Mesendoderm (in vitro differentiated cells): ENCODE measurements at regions not wholly inside any gene's neighbourhood (a gene's known extent, or its start where the extent isn't known, plus 50 kb on each side); places are given as distances from the start of the nearest gene placed in this dataset.
A peak's percentile ranks its signal among the peaks of the same experiment; 100 is the strongest.

Experiments
- DNase-seq: peaks from one replicate; pipeline ENCODE4 v3.0.0; 2013
- H2AK5ac ChIP-seq: 2 replicates; pipeline ENCODE4 v1.6.1; 2013; ENCODE audit warnings: low read length, inconsistent platforms
- H2BK120ac ChIP-seq: 2 replicates; pipeline ENCODE4 v1.6.1; 2013; ENCODE audit warnings: low read depth, mild to moderate bottlenecking, low read length, moderate library complexity, mixed read lengths
- H2BK15ac ChIP-seq: replicated peaks from 2 replicates; pipeline ENCODE4 v1.6.1; 2013; ENCODE audit warnings: low read depth, mild to moderate bottlenecking, moderate library complexity
- H2BK5ac ChIP-seq: 2 replicates; pipeline ENCODE4 v1.6.1; 2013; ENCODE audit warnings: low read length, inconsistent platforms
- H3K18ac ChIP-seq: 2 replicates; pipeline ENCODE4 v1.6.1; 2013; ENCODE audit warnings: mild to moderate bottlenecking, low read length, mixed read lengths
- H3K23ac ChIP-seq: one replicate; pipeline ENCODE4 v1.6.1; 2013; ENCODE audit warnings: low read length
- H3K27ac ChIP-seq: 2 replicates; pipeline ENCODE4 v1.5.1; 2013; ENCODE audit warnings: low read depth, mild to moderate bottlenecking, inconsistent platforms, low read length, moderate library complexity
- H3K27me3 ChIP-seq: 2 replicates; pipeline ENCODE4 v1.6.1; 2013; ENCODE audit warnings: low read length, control low read depth, mild to moderate bottlenecking, inconsistent platforms; ENCODE audit not compliant: insufficient read depth, poor library complexity
- H3K36me3 ChIP-seq: 2 replicates; pipeline ENCODE4 v1.6.1; 2013; ENCODE audit warnings: low read length, inconsistent platforms; ENCODE audit not compliant: control insufficient read depth, insufficient read depth
- H3K4ac ChIP-seq: one replicate; pipeline ENCODE4 v1.6.1; 2013; ENCODE audit warnings: low read depth, mild to moderate bottlenecking, low read length, moderate library complexity
- H3K4me1 ChIP-seq: 2 replicates; pipeline ENCODE4 v1.6.1; 2013; ENCODE audit warnings: low read depth, low read length, inconsistent platforms; ENCODE audit not compliant: control insufficient read depth
- H3K4me2 ChIP-seq: 2 replicates; pipeline ENCODE4 v1.6.1; 2013; ENCODE audit warnings: low read length
- H3K4me3 ChIP-seq: 2 replicates; pipeline ENCODE4 v1.5.1; 2013; ENCODE audit warnings: mild to moderate bottlenecking, low read length
- H3K56ac ChIP-seq: one replicate; pipeline ENCODE4 v1.6.1; 2013; ENCODE audit warnings: low read length
- H3K79me1 ChIP-seq: 2 replicates; pipeline ENCODE4 v1.6.1; 2013; ENCODE audit warnings: low read length, inconsistent platforms
- H3K79me2 ChIP-seq: 2 replicates; pipeline ENCODE4 v1.6.1; 2013; ENCODE audit warnings: mild to moderate bottlenecking, low read length; ENCODE audit not compliant: control insufficient read depth, insufficient read depth
- H3K9ac ChIP-seq: 2 replicates; pipeline ENCODE4 v1.6.1; 2013; ENCODE audit warnings: low read length, inconsistent platforms
- H4K5ac ChIP-seq: one replicate; pipeline ENCODE4 v1.6.1; 2013; ENCODE audit warnings: low read length
- H4K8ac ChIP-seq: one replicate; pipeline ENCODE4 v1.6.1; 2013; ENCODE audit warnings: low read depth, mild to moderate bottlenecking, control low read depth, low read length, moderate library complexity
- WGBS: extraction: QIAGEN DNeasy Blood & Tissue Kit; methylation state at CpG from one replicate; pipeline ENCODE4 v1.1.7; 2013; ENCODE audit warnings: low lambda C conversion rate, missing lambda C conversion rate; ENCODE audit not compliant: insufficient coverage; ENCODE audit errors: extremely low coverage; 5-methylcytosine and 5-hydroxymethylcytosine counted together

DNA sequence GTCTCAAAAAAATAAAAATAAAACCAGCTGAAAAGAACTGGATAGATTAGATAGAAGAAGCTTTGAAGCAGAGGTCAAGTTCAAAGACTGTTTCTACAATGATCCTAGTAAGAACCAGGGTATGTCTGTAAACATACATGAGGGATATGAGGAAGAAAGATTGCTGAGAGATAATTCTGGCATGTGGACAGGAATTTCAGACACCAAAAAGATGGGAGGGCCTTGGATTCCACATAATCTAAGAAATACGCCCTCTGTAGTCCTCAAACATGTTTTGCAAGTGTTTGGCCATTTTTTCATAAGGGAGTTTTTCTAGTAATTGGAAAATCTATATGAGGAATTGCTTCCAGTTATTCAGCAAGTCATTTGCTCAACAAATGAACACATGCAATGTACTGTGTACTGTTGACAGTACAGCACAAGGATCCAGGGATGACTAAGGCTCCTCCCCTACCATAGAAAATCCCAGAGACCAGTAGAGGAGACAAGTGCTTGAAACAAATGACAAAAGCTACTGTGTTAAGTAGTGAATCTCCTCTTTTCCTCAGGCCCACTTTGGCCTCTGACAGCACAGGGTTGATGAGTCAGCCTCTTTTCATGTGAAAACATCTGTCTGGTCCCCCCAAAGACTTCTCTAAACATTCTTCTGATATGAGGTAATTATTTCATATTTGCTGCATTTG is 795.9 kb downstream of the MAFB start:
- Histone ChIP-seq H3K56ac (no peak overlapping the region), H4K8ac (no peak overlapping the region)

DNA sequence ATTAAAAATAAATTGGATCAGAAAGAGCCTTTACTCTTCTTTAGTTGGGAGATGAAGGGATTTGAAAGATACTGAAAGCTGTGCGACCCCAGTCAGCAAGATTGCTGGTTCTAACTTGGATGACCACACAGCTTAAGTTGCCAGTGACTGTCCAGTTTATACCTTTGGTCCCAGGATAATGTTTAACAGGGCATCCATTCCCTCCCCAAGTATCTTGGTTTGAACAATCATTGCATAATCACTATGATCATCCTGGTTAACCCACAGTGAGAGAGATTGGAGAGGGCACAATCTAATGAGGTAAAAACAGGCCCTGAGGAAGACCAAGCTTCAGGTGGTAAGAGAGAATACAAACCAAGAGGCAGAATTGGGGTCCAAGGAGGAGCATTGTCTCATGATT is 798.3 kb downstream of the MAFB start:
- Histone ChIP-seq H3K4me3 (no peak overlapping the region), H3K36me3 (no peaks in the 10 kb centered on the region), H3K79me1 (no peaks in the 10 kb centered on the region), H2BK5ac (no peak overlapping the region), H3K4me2 (no peak overlapping the region), H3K23ac (no peak overlapping the region), H3K4me1 (no peaks in the 10 kb centered on the region), H3K79me2 (no peaks in the 10 kb centered on the region), H3K27me3 (no peaks in the 10 kb centered on the region), H2AK5ac (no peak overlapping the region), H3K27ac (no peak overlapping the region), H4K5ac (no peak overlapping the region), H2BK120ac (no peak overlapping the region), H3K9ac (no peak overlapping the region), H3K18ac (no peak overlapping the region), H2BK15ac (no peak overlapping the region), H4K8ac (no peak overlapping the region), H3K56ac (no peak overlapping the region), H3K4ac (no peak overlapping the region)
- WGBS, result no CpG with 5 or more reads among the region's 1 CpG
- no peak for DNase-seq

More for the DNA sequence above, 795.9 kb downstream of the MAFB start:
- Histone ChIP-seq H2AK5ac (no peak overlapping the region), H3K4me2 (no peak overlapping the region), H4K5ac (no peak overlapping the region), H3K36me3 (no peaks in the 10 kb centered on the region), H2BK5ac (no peak overlapping the region), H2BK120ac (no peak overlapping the region), H3K79me2 (no peaks in the 10 kb centered on the region), H3K27ac (no peak overlapping the region), H3K4me3 (no peak overlapping the region), H3K27me3 (no peaks in the 10 kb centered on the region), H3K9ac (no peak overlapping the region), H3K4me1 (no peaks in the 10 kb centered on the region), H3K23ac (no peak overlapping the region), H3K4ac (no peak overlapping the region), H3K18ac (no peak overlapping the region), H3K79me1 (no peaks in the 10 kb centered on the region), H2BK15ac (no peak overlapping the region)
- DNase-seq, result no peak
- WGBS, result no CpG with 5 or more reads among the region's 1 CpG

DNA sequence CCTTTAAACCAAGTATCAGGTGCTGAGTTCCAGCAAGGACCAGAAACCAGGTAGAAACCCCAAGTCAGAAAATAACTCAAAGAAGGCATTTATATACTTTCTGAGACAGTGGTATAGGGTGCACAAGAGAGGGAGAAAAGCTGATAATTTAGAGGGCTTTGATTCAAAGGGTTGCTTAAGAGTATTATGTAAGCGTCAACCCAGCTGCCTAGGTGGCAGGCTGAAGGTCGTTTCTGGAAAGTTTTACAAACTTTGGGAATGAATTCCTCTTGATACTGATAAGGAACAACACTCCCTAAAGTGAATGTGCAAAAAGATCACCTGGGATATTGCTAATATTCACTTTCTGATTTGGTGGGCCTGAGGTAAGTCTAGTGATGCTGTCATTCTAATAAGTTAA is 800.7 kb downstream of the MAFB start:
- H3K27me3 ChIP-seq, result no peaks in the 10 kb centered on the region
- H3K4ac ChIP-seq, result no peak overlapping the region
- H4K5ac ChIP-seq, result no peak overlapping the region
- H3K27ac ChIP-seq, result no peak overlapping the region
- H3K4me3 ChIP-seq, result no peak overlapping the region
- H2BK15ac ChIP-seq, result no peak overlapping the region
- no peaks in the 10 kb centered on the region for H3K36me3 ChIP-seq
- H3K23ac ChIP-seq, result no peak overlapping the region
- no peak overlapping the region for H2BK5ac ChIP-seq
- no peak overlapping the region for H4K8ac ChIP-seq
- no peaks in the 10 kb centered on the region for H3K79me1 ChIP-seq
- no peaks in the 10 kb centered on the region for H3K79me2 ChIP-seq
- no peak overlapping the region for H2BK120ac ChIP-seq
- no peak for DNase-seq
- H3K56ac ChIP-seq, result no peak overlapping the region
- no CpG with 5 or more reads among the region's 2 CpGs for WGBS
- H3K9ac ChIP-seq, result no peak overlapping the region
- no peak overlapping the region for H3K18ac ChIP-seq
- no peak overlapping the region for H2AK5ac ChIP-seq
- H3K4me1 ChIP-seq, result no peaks in the 10 kb centered on the region
- no peak overlapping the region for H3K4me2 ChIP-seq

DNA sequence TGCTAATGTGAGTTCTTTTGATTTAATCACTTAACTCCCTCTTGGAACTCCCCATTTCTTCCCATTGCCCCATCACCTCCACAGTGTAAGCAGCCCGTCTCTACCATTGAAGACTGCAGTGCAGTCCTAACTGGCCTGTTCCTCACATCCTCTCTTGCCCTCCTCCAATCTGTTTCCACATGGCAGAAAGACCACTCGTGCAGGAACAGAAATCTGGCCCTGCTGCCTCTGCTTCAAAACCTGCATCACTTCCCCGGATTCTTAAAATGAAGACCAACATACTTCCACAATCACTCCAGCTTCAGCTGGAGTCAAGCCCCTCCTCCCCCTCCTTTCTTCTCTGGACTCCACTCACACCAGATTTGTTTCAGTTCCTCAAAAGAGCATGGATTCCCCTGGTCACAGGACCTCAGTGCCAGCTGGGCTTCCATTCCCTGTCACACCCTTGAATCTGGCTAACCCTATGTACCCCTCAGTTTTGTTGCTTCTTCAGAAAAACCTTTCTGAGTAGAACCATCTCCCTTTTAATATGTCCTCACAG is 802.3 kb downstream of the MAFB start:
- no peak overlapping the region for H3K18ac ChIP-seq
- no CpG with 5 or more reads among the region's 3 CpGs for WGBS
- no peak for DNase-seq
- no peak overlapping the region for H2AK5ac ChIP-seq
- no peak overlapping the region for H2BK5ac ChIP-seq
- no peak overlapping the region for H2BK15ac ChIP-seq
- H3K9ac ChIP-seq, result no peak overlapping the region
- H4K5ac ChIP-seq, result no peak overlapping the region
- H3K23ac ChIP-seq, result no peak overlapping the region
- no peaks in the 10 kb centered on the region for H3K79me2 ChIP-seq
- no peak overlapping the region for H3K4me2 ChIP-seq
- no peaks in the 10 kb centered on the region for H3K4me1 ChIP-seq
- no peak overlapping the region for H4K8ac ChIP-seq
- no peak overlapping the region for H3K56ac ChIP-seq
- H3K4ac ChIP-seq, result no peak overlapping the region
- H3K36me3 ChIP-seq, result no peaks in the 10 kb centered on the region
- no peak overlapping the region for H3K4me3 ChIP-seq
- H2BK120ac ChIP-seq, result no peak overlapping the region
- H3K79me1 ChIP-seq, result no peaks in the 10 kb centered on the region
- no peak overlapping the region for H3K27ac ChIP-seq
- H3K27me3 ChIP-seq, result no peaks in the 10 kb centered on the region

DNA sequence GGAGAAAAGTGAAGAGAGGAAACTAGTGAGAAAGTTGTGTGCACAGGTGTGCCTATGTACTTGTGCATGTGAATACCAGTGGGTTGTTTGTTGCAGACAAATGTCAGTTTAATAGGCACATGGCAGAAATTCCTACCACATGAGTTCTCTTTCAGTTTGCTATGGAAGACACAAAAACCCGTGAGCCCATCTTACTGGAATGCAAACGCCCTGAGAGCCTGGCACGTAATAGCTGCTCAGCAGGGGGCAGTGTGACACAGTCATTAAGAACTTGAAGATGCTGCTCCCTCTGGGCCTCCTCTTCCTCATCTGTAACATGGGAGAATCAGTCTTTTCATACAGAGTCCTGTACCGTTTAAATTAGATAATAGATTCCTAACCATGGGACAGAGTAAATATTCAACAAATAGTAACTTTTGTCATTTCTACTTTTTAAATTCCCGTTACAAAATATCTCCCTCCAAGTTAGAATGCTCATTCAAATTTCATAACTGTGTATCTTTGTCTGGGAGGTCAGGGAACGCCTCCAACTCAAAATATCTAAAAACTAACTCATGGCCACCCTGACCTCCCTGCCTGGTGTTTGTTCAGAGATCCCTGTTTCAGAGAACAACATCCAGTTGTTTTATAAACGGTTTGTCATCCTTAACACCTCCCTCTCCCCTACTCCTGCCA is 802.9 kb downstream of the MAFB start:
- Histone ChIP-seq H4K8ac (peak overlapping the region; percentile 65), H3K27ac (no peak overlapping the region), H3K9ac (no peak overlapping the region), H3K27me3 (no peaks in the 10 kb centered on the region), H3K18ac (no peak overlapping the region), H2AK5ac (no peak overlapping the region), H3K4ac (no peak overlapping the region), H2BK15ac (no peak overlapping the region), H2BK5ac (no peak overlapping the region), H3K36me3 (no peaks in the 10 kb centered on the region), H3K4me1 (no peaks in the 10 kb centered on the region), H3K23ac (no peak overlapping the region), H4K5ac (no peak overlapping the region), H3K79me2 (no peaks in the 10 kb centered on the region), H3K56ac (no peak overlapping the region), H3K79me1 (no peaks in the 10 kb centered on the region), H3K4me3 (no peak overlapping the region), H2BK120ac (no peak overlapping the region), H3K4me2 (no peak overlapping the region)
- no CpG with 5 or more reads among the region's 7 CpGs for WGBS
- peak; percentile 95 for DNase-seq
